Astrocyte of the cerebellum (primary cell): ENCODE measurements at regions not wholly inside any gene's neighbourhood (a gene's known extent, or its start where the extent isn't known, plus 50 kb on each side); places are given as distances from the start of the nearest gene placed in this dataset.
"Not testable (repeated sequence)": the region's sequence is repeated elsewhere in the genome, so short reads cannot be mapped to it uniquely, and the experiment has no call there.

Experiments
- DNase-seq: peaks from one replicate; pipeline ENCODE4 v3.0.0-alpha.2; 2011; ENCODE audit warnings: low read depth
- H3K4me3 ChIP-seq: 2 replicates; pipeline ENCODE4 v1.5.1; 2011; ENCODE audit warnings: mild to moderate bottlenecking, low read depth, low read length, moderate library complexity
- CTCF ChIP-seq: IDR thresholded peaks from 2 replicates; pipeline ENCODE4 v1.5.1; 2012; ENCODE audit warnings: low read length, low read depth, moderate library complexity, mild to moderate bottlenecking; ENCODE audit errors: missing control alignments
- in situ Hi-C: cut with HindIII; loops from 2 replicates; pipeline ENCODE4 v1.10.0; 2017; ENCODE audit warnings: low sequenced_read_pairs

- TF ChIP-seq CTCF: no peak
- DNase-seq: no peak
- in situ Hi-C loops: no loop called here
- no peak overlapping the region for H3K4me3 ChIP-seq
These were observed 318.5 kb upstream of the TCF4 start for GRCh38 chr18:55906536-55906935.

GRCh38 chr18:55903911-55904310 is 315.9 kb upstream of the TCF4 start:
- DNase-seq: no peak
- TF ChIP-seq CTCF: no peak
- no peak overlapping the region for H3K4me3 ChIP-seq
- in situ Hi-C loops: no loop called here

GRCh38 chr18:55900380-55900779 is 312.4 kb upstream of the TCF4 start:
- TF ChIP-seq CTCF: no peak
- H3K4me3 ChIP-seq: no peak overlapping the region
- DNase-seq: peak; percentile 65
- in situ Hi-C loops: no loop called here

- no peak for DNase-seq
- in situ Hi-C loops: no loop called here
These were observed 309.2 kb upstream of the TCF4 start for GRCh38 chr18:55897091-55897689.

GRCh38 chr18:55893948-55894347 is 306.0 kb upstream of the TCF4 start:
- in situ Hi-C loops: no loop called here
- TF ChIP-seq CTCF: no peak
- no peak overlapping the region for H3K4me3 ChIP-seq
- DNase-seq: no peak

More at GRCh38 chr18:55897091-55897689, 309.2 kb upstream of the TCF4 start:
- TF ChIP-seq CTCF: no peak
- no peak overlapping the region for H3K4me3 ChIP-seq

GRCh38 chr18:55892862-55893813 is 305.1 kb upstream of the TCF4 start:
- DNase-seq, in situ Hi-C loops, H3K4me3 ChIP-seq: not testable (repeated sequence)

- in situ Hi-C loops: no loop called here
- no peak overlapping the region for H3K4me3 ChIP-seq
- no peak for TF ChIP-seq CTCF
- DNase-seq: no peak
These were observed 298.9 kb upstream of the TCF4 start for GRCh38 chr18:55886886-55887285.
